ENCODE measurements at regions not wholly inside any gene's neighbourhood (a gene's known extent, or its start where the extent isn't known, plus 50 kb on each side); places are given as distances from the start of the nearest gene placed in this dataset.

DNA sequence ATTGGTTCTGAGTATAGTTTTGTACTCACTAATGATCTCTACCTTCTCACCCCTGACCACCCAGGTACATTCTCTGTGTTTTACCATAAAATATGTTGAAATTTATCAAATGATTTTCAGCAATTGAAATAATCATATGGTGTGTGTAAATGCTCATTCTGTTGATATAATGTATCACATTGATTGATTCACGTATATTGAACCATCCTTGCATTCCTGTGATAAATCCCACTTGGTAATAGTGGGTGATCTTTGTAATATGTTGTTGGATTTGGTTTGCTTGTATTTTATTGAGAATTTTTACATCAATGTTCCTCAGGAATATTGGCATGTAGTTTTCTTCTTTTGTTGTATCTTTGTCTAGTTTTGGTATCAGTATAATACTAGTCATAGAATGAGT is 1497.6 kb downstream of the OTOL1 start:
- TF ChIP-seq, protein P1, sequence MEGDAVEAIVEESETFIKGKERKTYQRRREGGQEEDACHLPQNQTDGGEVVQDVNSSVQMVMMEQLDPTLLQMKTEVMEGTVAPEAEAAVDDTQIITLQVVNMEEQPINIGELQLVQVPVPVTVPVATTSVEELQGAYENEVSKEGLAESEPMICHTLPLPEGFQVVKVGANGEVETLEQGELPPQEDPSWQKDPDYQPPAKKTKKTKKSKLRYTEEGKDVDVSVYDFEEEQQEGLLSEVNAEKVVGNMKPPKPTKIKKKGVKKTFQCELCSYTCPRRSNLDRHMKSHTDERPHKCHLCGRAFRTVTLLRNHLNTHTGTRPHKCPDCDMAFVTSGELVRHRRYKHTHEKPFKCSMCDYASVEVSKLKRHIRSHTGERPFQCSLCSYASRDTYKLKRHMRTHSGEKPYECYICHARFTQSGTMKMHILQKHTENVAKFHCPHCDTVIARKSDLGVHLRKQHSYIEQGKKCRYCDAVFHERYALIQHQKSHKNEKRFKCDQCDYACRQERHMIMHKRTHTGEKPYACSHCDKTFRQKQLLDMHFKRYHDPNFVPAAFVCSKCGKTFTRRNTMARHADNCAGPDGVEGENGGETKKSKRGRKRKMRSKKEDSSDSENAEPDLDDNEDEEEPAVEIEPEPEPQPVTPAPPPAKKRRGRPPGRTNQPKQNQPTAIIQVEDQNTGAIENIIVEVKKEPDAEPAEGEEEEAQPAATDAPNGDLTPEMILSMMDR (IDR thresholded peaks at IDR 0.05; ENCODE audit: control insufficient read depth, insufficient read depth, low read depth, low read length, missing control alignments) = no peak
- DNase-seq (ENCODE audit: low read depth) = no peak
- H3K4me3 ChIP-seq (ENCODE audit: control insufficient read depth, low read depth, low read length) = no peak overlapping the region

- H3K4me3 ChIP-seq (ENCODE audit: control insufficient read depth, low read depth, low read length) = no peak overlapping the region
- no peak for DNase-seq (ENCODE audit: low read depth)
- TF ChIP-seq, protein P1 (IDR thresholded peaks at IDR 0.05; ENCODE audit: control insufficient read depth, insufficient read depth, low read depth, low read length, missing control alignments) = no peak
These were observed 1499.8 kb downstream of the OTOL1 start for GRCh38 chr3:162996368-162996767.

DNA sequence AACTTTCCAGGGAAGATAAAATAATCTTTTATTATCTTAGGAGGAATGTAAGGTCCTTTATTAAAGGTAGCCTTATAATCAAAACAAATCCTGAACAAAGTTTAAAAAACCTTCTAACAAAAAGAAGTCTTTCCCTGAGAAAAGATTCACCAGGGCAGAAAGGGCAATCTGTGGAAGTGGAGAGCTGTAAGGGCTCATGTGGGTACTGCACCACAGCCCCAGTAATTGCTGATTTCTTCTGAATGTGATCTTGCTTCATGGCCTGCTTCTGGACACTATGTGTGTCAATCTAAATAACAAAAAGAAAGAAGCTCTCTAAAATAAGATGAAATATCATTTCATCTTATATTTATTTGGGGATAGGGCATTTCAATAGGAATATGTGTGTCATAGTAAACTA is 1501.6 kb downstream of the OTOL1 start:
- H3K4me3 ChIP-seq (ENCODE audit: control insufficient read depth, low read depth, low read length) = no peak overlapping the region
- TF ChIP-seq, protein P1 (IDR thresholded peaks at IDR 0.05; ENCODE audit: control insufficient read depth, insufficient read depth, low read depth, low read length, missing control alignments) = no peak
- no peak for DNase-seq (ENCODE audit: low read depth)

DNA sequence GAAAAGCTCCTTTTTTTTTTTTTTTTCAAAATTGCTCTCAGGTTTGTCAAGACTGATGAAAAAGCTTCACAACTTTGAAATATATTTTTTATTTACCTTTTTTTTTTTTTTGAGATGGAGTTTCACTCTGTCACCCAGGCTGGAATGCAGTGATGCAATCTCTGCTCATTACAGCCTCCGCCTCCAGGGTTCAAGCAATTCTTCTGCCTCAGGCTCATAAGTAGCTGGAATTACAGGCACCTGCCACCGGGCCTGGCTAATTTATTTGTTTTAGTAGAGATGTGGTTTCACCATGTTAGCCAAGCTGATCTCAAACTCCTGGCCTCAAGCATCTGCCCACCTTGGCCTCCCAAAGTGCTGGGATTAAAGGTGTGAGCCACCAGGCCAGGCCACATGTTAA is 1515.0 kb downstream of the OTOL1 start:
- TF ChIP-seq, protein P1 (IDR thresholded peaks at IDR 0.05; ENCODE audit: control insufficient read depth, insufficient read depth, low read depth, low read length, missing control alignments) = no peak
- no peak for DNase-seq (ENCODE audit: low read depth)
- no peak overlapping the region for H3K4me3 ChIP-seq (ENCODE audit: control insufficient read depth, low read depth, low read length)

DNA sequence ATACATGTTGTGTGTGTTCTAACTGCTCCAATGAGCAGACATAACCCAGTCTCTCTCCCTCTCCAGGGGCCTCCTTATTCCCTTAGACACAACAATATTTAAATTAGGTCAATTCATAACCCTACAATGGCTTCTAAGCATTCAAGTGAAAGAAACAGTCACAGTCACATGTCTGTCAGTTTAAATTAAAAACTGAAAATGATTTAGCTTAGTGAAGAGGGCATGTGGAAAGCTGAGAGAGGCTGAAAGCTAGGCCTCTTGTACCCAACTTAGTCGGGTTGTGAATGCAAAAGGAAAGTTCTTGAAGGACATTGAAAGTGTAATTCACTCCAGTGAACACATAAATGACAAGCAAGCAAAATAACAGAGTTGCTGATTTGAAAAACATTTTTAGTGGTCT is 1519.6 kb downstream of the OTOL1 start:
- no peak overlapping the region for H3K4me3 ChIP-seq (ENCODE audit: control insufficient read depth, low read depth, low read length)
- no peak for DNase-seq (ENCODE audit: low read depth)
- TF ChIP-seq, protein P1 (IDR thresholded peaks at IDR 0.05; ENCODE audit: control insufficient read depth, insufficient read depth, low read depth, low read length, missing control alignments) = no peak

GRCh38 chr3:163018067-163018466 is 1521.5 kb downstream of the OTOL1 start:
- no peak for DNase-seq (ENCODE audit: low read depth)
- TF ChIP-seq, protein P1 (IDR thresholded peaks at IDR 0.05; ENCODE audit: control insufficient read depth, insufficient read depth, low read depth, low read length, missing control alignments) = no peak
- H3K4me3 ChIP-seq (ENCODE audit: control insufficient read depth, low read depth, low read length) = no peak overlapping the region

DNA sequence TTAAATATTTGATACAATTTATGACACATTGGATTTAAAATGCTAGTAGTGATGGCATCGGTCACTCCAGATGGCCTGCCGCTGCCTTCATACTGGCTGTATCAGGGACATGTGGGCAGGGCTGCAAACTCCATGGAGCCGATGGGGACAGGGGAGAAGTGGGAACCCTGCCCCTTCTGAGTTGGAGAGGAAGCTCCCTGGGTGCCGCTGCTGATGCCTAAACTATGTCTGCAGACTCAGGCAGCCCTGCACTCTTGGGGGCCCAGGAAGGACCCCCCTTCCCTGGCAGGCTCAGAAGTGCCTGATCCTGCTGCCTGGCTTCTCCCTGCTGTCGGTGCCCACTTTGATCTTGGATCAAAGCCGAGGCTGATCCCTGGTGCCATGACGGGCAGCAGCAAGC is 1522.1 kb downstream of the OTOL1 start:
- H3K4me3 ChIP-seq (ENCODE audit: control insufficient read depth, low read depth, low read length) = no peak overlapping the region
- TF ChIP-seq, protein P1 (IDR thresholded peaks at IDR 0.05; ENCODE audit: control insufficient read depth, insufficient read depth, low read depth, low read length, missing control alignments) = no peak
- no peak for DNase-seq (ENCODE audit: low read depth)
